GM19397 (cell line): ENCODE measurements at regions not wholly inside any gene's neighbourhood (a gene's known extent, or its start where the extent isn't known, plus 50 kb on each side); places are given as distances from the start of the nearest gene placed in this dataset.

ENCODE experiments used
- ATAC-seq: cut with Tn5 transposase; IDR thresholded peaks from one replicate; pipeline ENCODE4 v1.9.1; 2021; ENCODE audit warnings: mild to moderate bottlenecking, moderate library complexity; ENCODE audit not compliant: unreplicated experiment

- no peak for ATAC-seq
Measured at GRCh38 chr3:59167756-59168155, 117.9 kb upstream of the CFAP20DC start.

GRCh38 chr3:59163953-59164352 is 114.1 kb upstream of the CFAP20DC start:
- no peak for ATAC-seq

GRCh38 chr3:59161048-59161447 is 111.2 kb upstream of the CFAP20DC start:
- no peak for ATAC-seq

GRCh38 chr3:59160133-59160746 is 110.4 kb upstream of the CFAP20DC start:
- ATAC-seq = no peak

- ATAC-seq = no peak
Measured at GRCh38 chr3:59153648-59154047, 103.8 kb upstream of the CFAP20DC start.

- ATAC-seq = no peak
Measured at GRCh38 chr3:59152943-59153342, 103.1 kb upstream of the CFAP20DC start.

- ATAC-seq = no peak
Measured at GRCh38 chr3:59150039-59150438, 100.2 kb upstream of the CFAP20DC start.

GRCh38 chr3:59149166-59149565 is 99.3 kb upstream of the CFAP20DC start:
- ATAC-seq = no peak

- ATAC-seq = no peak
Measured at GRCh38 chr3:59143447-59143846, 93.6 kb upstream of the CFAP20DC start.

GRCh38 chr3:59142556-59142955 is 92.7 kb upstream of the CFAP20DC start:
- ATAC-seq = no peak

GRCh38 chr3:59138966-59139365 is 89.1 kb upstream of the CFAP20DC start:
- ATAC-seq = no peak

- ATAC-seq = no peak
Measured at GRCh38 chr3:59137415-59137814, 87.6 kb upstream of the CFAP20DC start.

GRCh38 chr3:59136081-59136480 is 86.3 kb upstream of the CFAP20DC start:
- ATAC-seq = no peak

- no peak for ATAC-seq
Measured at GRCh38 chr3:59135096-59135495, 85.3 kb upstream of the CFAP20DC start.

- no peak for ATAC-seq
Measured at GRCh38 chr3:59133311-59133710, 83.5 kb upstream of the CFAP20DC start.

GRCh38 chr3:59131016-59131766 is 81.4 kb upstream of the CFAP20DC start:
- no peak for ATAC-seq

GRCh38 chr3:59128685-59129084 is 78.9 kb upstream of the CFAP20DC start:
- ATAC-seq = no peak

- ATAC-seq = no peak
Measured at GRCh38 chr3:59127071-59127470, 77.2 kb upstream of the CFAP20DC start.

- no peak for ATAC-seq
Measured at GRCh38 chr3:59126446-59126845, 76.6 kb upstream of the CFAP20DC start.

- ATAC-seq = no peak
Measured at GRCh38 chr3:59121346-59122144, 71.7 kb upstream of the CFAP20DC start.

GRCh38 chr3:59118928-59119327 is 69.1 kb upstream of the CFAP20DC start:
- no peak for ATAC-seq

- no peak for ATAC-seq
Measured at GRCh38 chr3:59117396-59117795, 67.6 kb upstream of the CFAP20DC start.
